ENCODE measurements at regions not wholly inside any gene's neighbourhood (a gene's known extent, or its start where the extent isn't known, plus 50 kb on each side); places are given as distances from the start of the nearest gene placed in this dataset.

- BruUV-seq (replicated peaks), result no TSS peak
- Histone ChIP-seq H3K4me3 (no peak overlapping the region), H3K4me2 (no peak overlapping the region), H3K36me3 (ENCODE audit: low read depth) (no peaks in the 10 kb centered on the region), H3K9me3 (ENCODE audit: insufficient read depth, low read depth) (no peaks in the 10 kb centered on the region), H3K4me1 (replicated peaks; ENCODE audit: insufficient read depth) (no peaks in the 10 kb centered on the region), H3K9me2 (ENCODE audit: insufficient read depth) (no peaks in the 10 kb centered on the region), H3F3A (ENCODE audit: insufficient read depth, low read depth) (no peaks in the 10 kb centered on the region), H3K79me2 (ENCODE audit: low read depth) (no peaks in the 10 kb centered on the region), H3K27ac (no peak overlapping the region), H3K27me3 (ENCODE audit: insufficient read depth, low read depth) (peaks cover 42% of the 10 kb centered on the region), H4K20me1 (ENCODE audit: insufficient read depth) (no peaks in the 10 kb centered on the region), H2AFZ (no peak overlapping the region)
- intact Hi-C loops (cut with micrococcal nuclease; ENCODE audit: unreplicated experiment), result no loop called here
- no peak for TF ChIP-seq CTCF (conservative IDR thresholded peaks at IDR 0.05)
- TF ChIP-seq EZH2 (IDR thresholded peaks at IDR 0.05; ENCODE audit: low read depth), result no peak
- ChIA-PET CTCF (no interaction called here), POLR2A (ENCODE audit: unreplicated experiment) (no interaction called here)
- DNase-seq, result no peak
These were observed 289.6 kb upstream of the NPVF start for GRCh38 chr7:25517906-25518305.

- no peaks in the 10 kb centered on the region for H3K4me1 ChIP-seq (replicated peaks; ENCODE audit: insufficient read depth)
- no TSS peak for BruUV-seq (replicated peaks)
These were observed 291.7 kb upstream of the NPVF start for GRCh38 chr7:25520017-25520416.

GRCh38 chr7:25520516-25520915 lies 292.2 kb upstream of the NPVF start:
- Histone ChIP-seq H4K20me1 (ENCODE audit: insufficient read depth) (no peaks in the 10 kb centered on the region), H3K36me3 (ENCODE audit: low read depth) (no peaks in the 10 kb centered on the region), H3K79me2 (ENCODE audit: low read depth) (no peaks in the 10 kb centered on the region), H3K27me3 (ENCODE audit: insufficient read depth, low read depth) (peaks cover 66% of the 10 kb centered on the region), H3F3A (ENCODE audit: insufficient read depth, low read depth) (no peaks in the 10 kb centered on the region), H3K9me3 (ENCODE audit: insufficient read depth, low read depth) (no peaks in the 10 kb centered on the region), H3K4me1 (replicated peaks; ENCODE audit: insufficient read depth) (no peaks in the 10 kb centered on the region), H3K4me2 (no peak overlapping the region), H3K9me2 (ENCODE audit: insufficient read depth) (no peaks in the 10 kb centered on the region), H3K4me3 (no peak overlapping the region), H2AFZ (no peak overlapping the region), H3K27ac (no peak overlapping the region)
- no peak for TF ChIP-seq EZH2 (IDR thresholded peaks at IDR 0.05; ENCODE audit: low read depth)
- TF ChIP-seq CTCF (conservative IDR thresholded peaks at IDR 0.05), result no peak
- POLR2A ChIA-PET (ENCODE audit: unreplicated experiment), result no interaction called here
- intact Hi-C loops (cut with micrococcal nuclease; ENCODE audit: unreplicated experiment), result no loop called here
- CTCF ChIA-PET, result no interaction called here
- no TSS peak for BruUV-seq (replicated peaks)
- no peak for DNase-seq

More at GRCh38 chr7:25520017-25520416, 291.7 kb upstream of the NPVF start:
- Histone ChIP-seq H3F3A (ENCODE audit: insufficient read depth, low read depth) (no peaks in the 10 kb centered on the region), H3K4me3 (no peak overlapping the region), H4K20me1 (ENCODE audit: insufficient read depth) (no peaks in the 10 kb centered on the region), H3K36me3 (ENCODE audit: low read depth) (no peaks in the 10 kb centered on the region), H3K9me2 (ENCODE audit: insufficient read depth) (no peaks in the 10 kb centered on the region), H2AFZ (no peak overlapping the region), H3K27me3 (ENCODE audit: insufficient read depth, low read depth) (peaks cover 61% of the 10 kb centered on the region), H3K79me2 (ENCODE audit: low read depth) (no peaks in the 10 kb centered on the region), H3K4me2 (no peak overlapping the region), H3K9me3 (ENCODE audit: insufficient read depth, low read depth) (no peaks in the 10 kb centered on the region), H3K27ac (no peak overlapping the region)
- ChIA-PET POLR2A (ENCODE audit: unreplicated experiment) (no interaction called here), CTCF (no interaction called here)
- intact Hi-C loops (cut with micrococcal nuclease; ENCODE audit: unreplicated experiment), result no loop called here
- DNase-seq, result no peak
- TF ChIP-seq CTCF (conservative IDR thresholded peaks at IDR 0.05) (no peak), EZH2 (IDR thresholded peaks at IDR 0.05; ENCODE audit: low read depth) (no peak)
